Spleen (tissue), 7 donors: ENCODE measurements at regions not wholly inside any gene's neighbourhood (a gene's known extent, or its start where the extent isn't known, plus 50 kb on each side); places are given as distances from the start of the nearest gene placed in this dataset.

Source experiments
- POLR2A ChIP-seq, 3 donors: fragments of 450-650 bp; IDR thresholded peaks; one replicate each; pipeline ENCODE4 v1.5.1; 2017; ENCODE audit warnings: antibody characterized with exemption in 3 of 3, mild to moderate bottlenecking in 1 of 3
- POLR2AphosphoS5 ChIP-seq, 3 donors: sonication (generic); formaldehyde crosslinking; IDR thresholded peaks; one replicate each; pipeline ENCODE4 v1.5.1; 2017; ENCODE audit warnings: antibody characterized with exemption in 3 of 3
- TF ChIP-seq, protein P1 (sequence below), 11 experiments: fragments of 200-600 bp in 7 of 11; fragments of 450-650 bp in 4 of 11; sonication (generic) in 4 of 11; IDR thresholded peaks in 8 of 11; conservative IDR thresholded peaks in 3 of 11; 1 replicate in 7 of 11; 2 replicates in 4 of 11; pipeline versions ENCODE4 v1.4.0 to v1.8.0; 2016 to 2021; ENCODE audit warnings: antibody characterized with exemption in 11 of 11, inconsistent platforms in 4 of 11, mild to moderate bottlenecking in 1 of 11
- donor health status: DM: no; HTN: no; CAD: no; lungs with moderate emphysema.
- donor health status: DM: no; HTN: no; CAD: no.
- donor health status: DM: no; HTN: no; CAD: no.

DNA sequence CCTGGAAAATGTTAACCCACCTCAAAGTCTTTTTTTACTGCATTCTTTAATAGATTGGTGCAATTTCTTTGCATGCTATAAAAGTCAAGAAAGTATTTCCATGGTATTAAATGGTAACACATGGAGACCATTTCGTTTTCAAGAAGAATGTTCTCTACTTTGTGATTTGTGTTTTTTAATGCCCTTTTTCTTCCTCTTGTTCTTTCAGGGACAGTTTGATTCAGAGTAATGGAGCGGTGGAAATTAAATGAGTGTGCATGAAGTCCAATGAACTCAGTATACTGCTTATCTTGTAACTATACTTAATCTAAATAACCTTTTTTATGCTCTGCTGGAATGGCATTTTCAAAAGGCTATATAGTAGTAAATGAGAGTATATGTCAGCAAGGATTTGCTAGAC lies 507.0 kb upstream of the CDH6 start:
- TF ChIP-seq, protein P1, sequence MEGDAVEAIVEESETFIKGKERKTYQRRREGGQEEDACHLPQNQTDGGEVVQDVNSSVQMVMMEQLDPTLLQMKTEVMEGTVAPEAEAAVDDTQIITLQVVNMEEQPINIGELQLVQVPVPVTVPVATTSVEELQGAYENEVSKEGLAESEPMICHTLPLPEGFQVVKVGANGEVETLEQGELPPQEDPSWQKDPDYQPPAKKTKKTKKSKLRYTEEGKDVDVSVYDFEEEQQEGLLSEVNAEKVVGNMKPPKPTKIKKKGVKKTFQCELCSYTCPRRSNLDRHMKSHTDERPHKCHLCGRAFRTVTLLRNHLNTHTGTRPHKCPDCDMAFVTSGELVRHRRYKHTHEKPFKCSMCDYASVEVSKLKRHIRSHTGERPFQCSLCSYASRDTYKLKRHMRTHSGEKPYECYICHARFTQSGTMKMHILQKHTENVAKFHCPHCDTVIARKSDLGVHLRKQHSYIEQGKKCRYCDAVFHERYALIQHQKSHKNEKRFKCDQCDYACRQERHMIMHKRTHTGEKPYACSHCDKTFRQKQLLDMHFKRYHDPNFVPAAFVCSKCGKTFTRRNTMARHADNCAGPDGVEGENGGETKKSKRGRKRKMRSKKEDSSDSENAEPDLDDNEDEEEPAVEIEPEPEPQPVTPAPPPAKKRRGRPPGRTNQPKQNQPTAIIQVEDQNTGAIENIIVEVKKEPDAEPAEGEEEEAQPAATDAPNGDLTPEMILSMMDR (IDR thresholded peaks at IDR 0.05 in 8 of 11, conservative IDR thresholded peaks at IDR 0.05 in 3 of 11): no peak
- TF ChIP-seq POLR2AphosphoS5 (IDR thresholded peaks at IDR 0.05) (no peak), POLR2A (IDR thresholded peaks at IDR 0.05) (no peak)
